Endothelial cell of umbilical vein (primary cell): ENCODE measurements at regions not wholly inside any gene's neighbourhood (a gene's known extent, or its start where the extent isn't known, plus 50 kb on each side); places are given as distances from the start of the nearest gene placed in this dataset.

Experiments
- BruUV-seq: library from RNA; stranded (reverse); fragments of 400-500 nt; replicated peaks from 2 replicates; lab custom pipeline; 2021; lab: Mats Ljungman, UMichigan
- CTCF ChIA-PET: fragments of 300-600, 350-600 bp; sonication (Branson Sonifier 250); formaldehyde crosslinking; loops from one replicate; lab custom pipeline; 2021; ENCODE audit warnings: antibody characterized with exemption, inconsistent platforms; lab: Charles Lee
- POLR2A ChIA-PET: fragments of 300-600, 350-600 bp; sonication (Branson Sonifier 250); formaldehyde crosslinking; loops from one replicate; lab custom pipeline; 2021; ENCODE audit warnings: antibody characterized with exemption, inconsistent platforms; lab: Charles Lee
- DNase-seq: peaks from one replicate; pipeline ENCODE4 v3.0.0-alpha.2; 2011; ENCODE audit warnings: low read depth, low spot score
- FAIRE-seq: peaks from 2 replicates; lab custom pipeline; 2011; peaks lifted over from hg19 to GRCh38; lab: Jason Lieb, UNC
- H2AFZ ChIP-seq: 2 replicates; pipeline ENCODE4 v1.6.0; 2012; ENCODE audit warnings: low read depth, low read length, control low read depth, inconsistent platforms
- H3K27ac ChIP-seq: 2 replicates; pipeline ENCODE4 v1.5.1; 2011; ENCODE audit warnings: low read depth, mild to moderate bottlenecking, control low read depth, low read length, moderate library complexity; ENCODE audit not compliant: insufficient read depth
- H3K27me3 ChIP-seq, 2 experiments: 2 replicates each; pipeline versions ENCODE4 v1.6.0 to v1.6.1; 2011; ENCODE audit warnings: low read length in 2 of 2, mixed read lengths in 1 of 2; ENCODE audit not compliant: control insufficient read depth in 2 of 2, insufficient read depth in 2 of 2
- H3K36me3 ChIP-seq, 2 experiments: 2 replicates in 1 of 2; 3 replicates in 1 of 2; pipeline ENCODE4 v1.5.1; 2011; ENCODE audit warnings: low read length in 2 of 2, mild to moderate bottlenecking in 1 of 2, moderate library complexity in 1 of 2; ENCODE audit not compliant: control insufficient read depth in 2 of 2, insufficient read depth in 2 of 2; ENCODE audit errors: extremely low read depth in 1 of 2
- H3K4me1 ChIP-seq: 3 replicates; pipeline ENCODE4 v1.5.1; 2011; ENCODE audit warnings: mild to moderate bottlenecking, low read length; ENCODE audit not compliant: control insufficient read depth, insufficient read depth; ENCODE audit errors: extremely low read depth
- H3K4me2 ChIP-seq: 2 replicates; pipeline ENCODE4 v1.6.1; 2011; ENCODE audit warnings: low read length, control low read depth, mixed read lengths; ENCODE audit not compliant: insufficient read depth
- H3K4me3 ChIP-seq, 3 experiments: fragments of 200-600 bp in 1 of 3; sonication (generic), shearing (Covaris generic) in 1 of 3; replicated peaks in 1 of 3; 2 replicates each; pipeline ENCODE4 v1.5.1; 2011 to 2016; ENCODE audit warnings: control low read depth in 3 of 3, low read length in 3 of 3, mild to moderate bottlenecking in 2 of 3, inconsistent platforms in 1 of 3, low read depth in 1 of 3, moderate library complexity in 1 of 3; ENCODE audit not compliant: insufficient read depth in 1 of 3
- H3K79me2 ChIP-seq: 2 replicates; pipeline ENCODE4 v1.6.0; 2012; ENCODE audit warnings: low read length, inconsistent platforms; ENCODE audit not compliant: control insufficient read depth, insufficient read depth
- H3K9ac ChIP-seq: replicated peaks from 2 replicates; pipeline ENCODE3; 2011; ENCODE audit warnings: low read length, control low read depth; ENCODE audit not compliant: insufficient read depth; ENCODE audit errors: extremely low read depth
- H3K9me1 ChIP-seq: replicated peaks from 3 replicates; pipeline ENCODE4 v1.6.0; 2011; ENCODE audit warnings: mild to moderate bottlenecking, low read length; ENCODE audit not compliant: control insufficient read depth, insufficient read depth; ENCODE audit errors: extremely low read depth
- H3K9me3 ChIP-seq: replicated peaks from 2 replicates; pipeline ENCODE4 v1.5.1; 2012; ENCODE audit warnings: low read length, inconsistent platforms; ENCODE audit not compliant: control insufficient read depth, insufficient read depth
- H4K20me1 ChIP-seq: replicated peaks from 2 replicates; pipeline ENCODE3; 2011; ENCODE audit warnings: mild to moderate bottlenecking, low read length; ENCODE audit not compliant: control insufficient read depth, insufficient read depth; ENCODE audit errors: extremely low read depth
- CTCF ChIP-seq, 2 donors: IDR thresholded peaks; 1 replicate in 1 of 2; 2 replicates in 1 of 2; pipeline ENCODE4 v1.5.1; 2011; ENCODE audit warnings: low read length in 2 of 2, mild to moderate bottlenecking in 2 of 2, moderate library complexity in 2 of 2, control low read depth in 1 of 2, inconsistent platforms in 1 of 2, low read depth in 1 of 2; ENCODE audit not compliant: insufficient read depth in 1 of 2; ENCODE audit errors: extremely low read depth in 1 of 2
- EZH2 ChIP-seq: IDR thresholded peaks from 2 replicates; pipeline ENCODE4 v1.6.1; 2012; ENCODE audit warnings: borderline replicate concordance, low read depth, mild to moderate bottlenecking, moderate library complexity, low read length, inconsistent platforms; ENCODE audit not compliant: severe bottlenecking
- FOS ChIP-seq: IDR thresholded peaks from 2 replicates; pipeline ENCODE4 v1.6.1; 2011; ENCODE audit warnings: mild to moderate bottlenecking, low read length, moderate library complexity, borderline replicate concordance; ENCODE audit not compliant: insufficient read depth
- GATA2 ChIP-seq: IDR thresholded peaks from 2 replicates; pipeline ENCODE4 v1.7.0; 2011; ENCODE audit warnings: low read depth, mild to moderate bottlenecking, moderate library complexity, mixed read lengths, low read length; ENCODE audit not compliant: insufficient read length, insufficient read depth
- JUN ChIP-seq: IDR thresholded peaks from 2 replicates; pipeline ENCODE4 v1.6.1; 2011; ENCODE audit warnings: borderline replicate concordance, low read depth; ENCODE audit not compliant: insufficient read length, insufficient read depth
- MAX ChIP-seq: IDR thresholded peaks from 2 replicates; pipeline ENCODE4 v1.6.1; 2011; ENCODE audit not compliant: insufficient read depth, insufficient read length
- MYC ChIP-seq: IDR thresholded peaks from one replicate; pipeline ENCODE4 v1.6.1; 2011; ENCODE audit warnings: mild to moderate bottlenecking, low read depth, low read length
- POLR2A ChIP-seq: IDR thresholded peaks from 2 replicates; pipeline ENCODE4 v1.6.1; 2012; ENCODE audit warnings: low read depth, mild to moderate bottlenecking, control low read depth, low read length
- POLR2AphosphoS5 ChIP-seq: IDR thresholded peaks from 2 replicates; pipeline ENCODE4 v1.6.1; 2012; ENCODE audit warnings: low read depth, mild to moderate bottlenecking, control low read depth, low read length, moderate library complexity; ENCODE audit not compliant: insufficient read depth
- dilution Hi-C: fragments of 300-500 bp; cut with MboI; formaldehyde crosslinking; loops from one replicate; pipeline ENCODE4 v1.15.0; 2019; ENCODE audit warnings: low sequenced_read_pairs; ENCODE audit not compliant: extremely low pct_ligation_motif_present
- intact Hi-C: fragments of 100-400 bp; cut with micrococcal nuclease; formaldehyde crosslinking; loops from one replicate; pipeline ENCODE4 v1.10.0; 2022

- POLR2A ChIA-PET = no interaction called here
- Histone ChIP-seq H3K4me1 (no peaks in the 10 kb centered on the region), H3K4me3 (no peak overlapping the region), H2AFZ (no peak overlapping the region), H3K9me3 (no peaks in the 10 kb centered on the region), H3K27me3 (peaks cover 6% of the 10 kb centered on the region in 2 experiments), H3K27ac (no peak overlapping the region), H3K79me2 (no peaks in the 10 kb centered on the region), H3K36me3 (no peaks in the 10 kb centered on the region), H4K20me1 (no peaks in the 10 kb centered on the region), H3K9me1 (no peaks in the 10 kb centered on the region), H3K4me2 (no peak overlapping the region), H3K9ac (no peak overlapping the region)
- no TSS peak for BruUV-seq
- dilution Hi-C loops = no loop called here
- TF ChIP-seq GATA2 = no peak
- TF ChIP-seq FOS = no peak
- TF ChIP-seq POLR2AphosphoS5 = no peak
- no peak for TF ChIP-seq CTCF (IDR thresholded peaks at IDR 0.05; ENCODE audit: extremely low read depth in 1 of 2, insufficient read depth in 1 of 2, low read depth in 1 of 2, low read length in 2 of 2)
- TF ChIP-seq POLR2A = no peak
- no peak for TF ChIP-seq MAX
- TF ChIP-seq MYC = no peak
- no peak for TF ChIP-seq JUN
- no peak for TF ChIP-seq EZH2
- FAIRE-seq (no peak), DNase-seq (no peak)
- intact Hi-C loops = no loop called here
- CTCF ChIA-PET = interaction anchor here (1.0 to 1.4 kb wide), 2 partner anchors 16 to 76 kb away, joined by 3 to 4 read pairs; no protein-coding TSS in a partner anchor
Measured at GRCh38 chr10:61100887-61101286, 156.9 kb upstream of the RHOBTB1 start.
